PFSK-1 (cell line): ENCODE measurements at regions not wholly inside any gene's neighbourhood (a gene's known extent, or its start where the extent isn't known, plus 50 kb on each side); places are given as distances from the start of the nearest gene placed in this dataset.

Experiments used
- FOXP2 ChIP-seq: optimal IDR thresholded peaks from 2 replicates; pipeline ENCODE3; 2011; ENCODE audit warnings: borderline replicate concordance, control low read depth, inconsistent platforms; ENCODE audit not compliant: insufficient read depth; ENCODE audit errors: extremely low read length, extremely low read depth
- POLR2AphosphoS5 ChIP-seq: IDR thresholded peaks from 2 replicates; pipeline ENCODE4 v1.6.1; 2012; ENCODE audit warnings: low read depth, mild to moderate bottlenecking, control low read depth, low read length, moderate library complexity
- SIN3A ChIP-seq: IDR thresholded peaks from 2 replicates; pipeline ENCODE4 v1.6.1; 2012; ENCODE audit warnings: mild to moderate bottlenecking, low read length, moderate library complexity, borderline replicate concordance; ENCODE audit not compliant: insufficient read depth
- TAF1 ChIP-seq: IDR thresholded peaks from 2 replicates; pipeline ENCODE4 v1.6.1; 2012; ENCODE audit warnings: low read length, control low read depth, borderline replicate concordance; ENCODE audit not compliant: insufficient read depth
- TF ChIP-seq, protein P1 (sequence below), 2 experiments: IDR thresholded peaks; 2 replicates each; pipeline versions ENCODE4 v1.6.1 to v1.8.0; 2011 to 2012; ENCODE audit warnings: low read depth in 2 of 2, low read length in 2 of 2, control low read depth in 1 of 2, inconsistent platforms in 1 of 2, mild to moderate bottlenecking in 1 of 2, moderate library complexity in 1 of 2; ENCODE audit not compliant: insufficient read depth in 1 of 2

- TF ChIP-seq POLR2AphosphoS5 (no peak), SIN3A (no peak), TAF1 (no peak), FOXP2 (no peak)
- TF ChIP-seq, protein P1, sequence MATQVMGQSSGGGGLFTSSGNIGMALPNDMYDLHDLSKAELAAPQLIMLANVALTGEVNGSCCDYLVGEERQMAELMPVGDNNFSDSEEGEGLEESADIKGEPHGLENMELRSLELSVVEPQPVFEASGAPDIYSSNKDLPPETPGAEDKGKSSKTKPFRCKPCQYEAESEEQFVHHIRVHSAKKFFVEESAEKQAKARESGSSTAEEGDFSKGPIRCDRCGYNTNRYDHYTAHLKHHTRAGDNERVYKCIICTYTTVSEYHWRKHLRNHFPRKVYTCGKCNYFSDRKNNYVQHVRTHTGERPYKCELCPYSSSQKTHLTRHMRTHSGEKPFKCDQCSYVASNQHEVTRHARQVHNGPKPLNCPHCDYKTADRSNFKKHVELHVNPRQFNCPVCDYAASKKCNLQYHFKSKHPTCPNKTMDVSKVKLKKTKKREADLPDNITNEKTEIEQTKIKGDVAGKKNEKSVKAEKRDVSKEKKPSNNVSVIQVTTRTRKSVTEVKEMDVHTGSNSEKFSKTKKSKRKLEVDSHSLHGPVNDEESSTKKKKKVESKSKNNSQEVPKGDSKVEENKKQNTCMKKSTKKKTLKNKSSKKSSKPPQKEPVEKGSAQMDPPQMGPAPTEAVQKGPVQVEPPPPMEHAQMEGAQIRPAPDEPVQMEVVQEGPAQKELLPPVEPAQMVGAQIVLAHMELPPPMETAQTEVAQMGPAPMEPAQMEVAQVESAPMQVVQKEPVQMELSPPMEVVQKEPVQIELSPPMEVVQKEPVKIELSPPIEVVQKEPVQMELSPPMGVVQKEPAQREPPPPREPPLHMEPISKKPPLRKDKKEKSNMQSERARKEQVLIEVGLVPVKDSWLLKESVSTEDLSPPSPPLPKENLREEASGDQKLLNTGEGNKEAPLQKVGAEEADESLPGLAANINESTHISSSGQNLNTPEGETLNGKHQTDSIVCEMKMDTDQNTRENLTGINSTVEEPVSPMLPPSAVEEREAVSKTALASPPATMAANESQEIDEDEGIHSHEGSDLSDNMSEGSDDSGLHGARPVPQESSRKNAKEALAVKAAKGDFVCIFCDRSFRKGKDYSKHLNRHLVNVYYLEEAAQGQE (IDR thresholded peaks at IDR 0.05; ENCODE audit: insufficient read depth in 1 of 2, low read depth in 2 of 2, low read length in 2 of 2), result no peak
These were observed 1153.0 kb downstream of the C4orf33 start for GRCh38 chr4:130249002-130249401.
